Spleen (tissue), 11 donors: ENCODE measurements at regions not wholly inside any gene's neighbourhood (a gene's known extent, or its start where the extent isn't known, plus 50 kb on each side); places are given as distances from the start of the nearest gene placed in this dataset.
"Not testable (repeated sequence)": the region's sequence is repeated elsewhere in the genome, so short reads cannot be mapped to it uniquely, and the experiment has no call there.

Experiments used
- DNase-seq: peaks from one replicate; pipeline ENCODE4 v3.0.0-alpha.2; 2020
- H3K27ac ChIP-seq, 8 donors: fragments of 200-600 bp; sonication (generic) in 7 of 8; 1 replicate in 4 of 8; 2 replicates in 4 of 8; pipeline versions ENCODE4 v1.5.0 to v1.8.0; 2016 to 2021; ENCODE audit warnings: inconsistent platforms in 4 of 8, mild to moderate bottlenecking in 4 of 8, moderate library complexity in 1 of 8
- H3K27me3 ChIP-seq, 7 donors: fragments of 200-600 bp; sonication (generic) in 6 of 7; replicated peaks in 1 of 7; 1 replicate in 4 of 7; 2 replicates in 3 of 7; pipeline versions ENCODE4 v1.5.0 to v1.8.0; 2016 to 2021; ENCODE audit warnings: inconsistent platforms in 3 of 7, mild to moderate bottlenecking in 1 of 7
- H3K36me3 ChIP-seq, 6 donors: fragments of 200-600 bp; sonication (generic) in 5 of 6; 1 replicate in 4 of 6; 2 replicates in 2 of 6; pipeline versions ENCODE4 v1.5.0 to v1.8.0; 2016 to 2021; ENCODE audit warnings: inconsistent platforms in 2 of 6
- H3K4me1 ChIP-seq, 6 donors: fragments of 200-600 bp; sonication (generic) in 5 of 6; 1 replicate in 3 of 6; 2 replicates in 3 of 6; pipeline versions ENCODE4 v1.5.0 to v1.8.0; 2016 to 2021; ENCODE audit warnings: inconsistent platforms in 3 of 6
- H3K4me3 ChIP-seq, 8 donors: fragments of 200-600 bp; sonication (generic) in 7 of 8; 1 replicate in 4 of 8; 2 replicates in 4 of 8; pipeline versions ENCODE4 v1.5.0 to v1.8.0; 2016 to 2021; ENCODE audit warnings: inconsistent platforms in 4 of 8, mild to moderate bottlenecking in 4 of 8, moderate library complexity in 2 of 8
- H3K9me3 ChIP-seq, 8 donors: fragments of 200-600 bp; sonication (generic) in 7 of 8; 1 replicate in 4 of 8; 2 replicates in 4 of 8; pipeline versions ENCODE4 v1.5.0 to v1.8.0; 2016 to 2021; ENCODE audit warnings: inconsistent platforms in 4 of 8
- CTCF ChIP-seq, 11 experiments: fragments of 200-600 bp in 7 of 11; fragments of 450-650 bp in 4 of 11; sonication (generic) in 4 of 11; IDR thresholded peaks in 8 of 11; conservative IDR thresholded peaks in 3 of 11; 1 replicate in 7 of 11; 2 replicates in 4 of 11; pipeline versions ENCODE4 v1.4.0 to v1.8.0; 2016 to 2021; ENCODE audit warnings: antibody characterized with exemption in 11 of 11, inconsistent platforms in 4 of 11, mild to moderate bottlenecking in 1 of 11
- POLR2A ChIP-seq, 3 donors: fragments of 450-650 bp; IDR thresholded peaks; one replicate each; pipeline ENCODE4 v1.5.1; 2017; ENCODE audit warnings: antibody characterized with exemption in 3 of 3, mild to moderate bottlenecking in 1 of 3
- POLR2AphosphoS5 ChIP-seq, 3 donors: sonication (generic); formaldehyde crosslinking; IDR thresholded peaks; one replicate each; pipeline ENCODE4 v1.5.1; 2017; ENCODE audit warnings: antibody characterized with exemption in 3 of 3
- WGBS, 5 donors: extraction: QIAGEN DNeasy Blood & Tissue Kit in 3 of 5; methylation state at CpG; one replicate each; pipeline versions ENCODE4 v1.1.5 to v1.1.7; 2013 to 2018; 5-methylcytosine and 5-hydroxymethylcytosine counted together
- intact Hi-C: fragments of 100-400 bp; cut with DNase I; formaldehyde crosslinking; loops from one replicate; pipeline ENCODE4 v1.15.0; 2023; ENCODE audit warnings: low total_unique reads
- donor health status: healthy with polysubstance abuse.
- donor health status: DM: no; HTN: no; CAD: no; lungs with moderate emphysema.
- donor health status: DM: no; HTN: no; CAD: no.
- donor health status: Bipolar disorder and iron deficiency.
- donor health status: healthy.
- donor health status: DM: no; HTN: no; CAD: no.
- donor health status: DM: yes; HTN: yes; CAD: no.

- no peak for DNase-seq
- WGBS, 5 donors = 72 to 100% (median 85%) methylated on average over 1 of the region's 1 CpG
- Histone ChIP-seq H3K36me3 (no peaks in the 10 kb centered on the region), H3K4me1 (no peaks in the 10 kb centered on the region), H3K9me3 (peaks cover 0 to 3% (median 0%) of the 10 kb centered on the region in 8 donors), H3K27ac (no peak overlapping the region), H3K4me3 (no peak overlapping the region), H3K27me3 (no peaks in the 10 kb centered on the region)
- no peak for TF ChIP-seq CTCF (IDR thresholded peaks at IDR 0.05 in 8 of 11, conservative IDR thresholded peaks at IDR 0.05 in 3 of 11)
- no peak for TF ChIP-seq POLR2A (IDR thresholded peaks at IDR 0.05)
- no peak for TF ChIP-seq POLR2AphosphoS5 (IDR thresholded peaks at IDR 0.05)
- intact Hi-C loops = no loop called here
These were observed 333.0 kb downstream of the SUCLG1 start for GRCh38 chr2:84126084-84126483.

GRCh38 chr2:84116143-84116542 lies 342.9 kb downstream of the SUCLG1 start:
- Histone ChIP-seq H3K27me3 (no peaks in the 10 kb centered on the region), H3K36me3 (no peaks in the 10 kb centered on the region), H3K27ac (no peak overlapping the region), H3K9me3 (peaks cover 0 to 25% (median 15%) of the 10 kb centered on the region in 8 donors), H3K4me1 (no peaks in the 10 kb centered on the region), H3K4me3 (no peak overlapping the region)
- 61 to 71% (median 65%) methylated on average over 4 of the region's 4 CpGs for WGBS, 5 donors
- intact Hi-C loops = no loop called here
- no peak for DNase-seq
- no peak for TF ChIP-seq POLR2AphosphoS5 (IDR thresholded peaks at IDR 0.05)
- TF ChIP-seq POLR2A (IDR thresholded peaks at IDR 0.05) = no peak
- TF ChIP-seq CTCF (IDR thresholded peaks at IDR 0.05 in 8 of 11, conservative IDR thresholded peaks at IDR 0.05 in 3 of 11) = no peak

GRCh38 chr2:84115173-84115857 lies 343.8 kb downstream of the SUCLG1 start:
- H3K4me3 ChIP-seq = no peak overlapping the region
- no peaks in the 10 kb centered on the region for H3K36me3 ChIP-seq
- H3K9me3 ChIP-seq = peaks cover 0 to 25% (median 15%) of the 10 kb centered on the region in 8 donors
- intact Hi-C loops = no loop called here
- H3K27ac ChIP-seq = no peak overlapping the region
- H3K27me3 ChIP-seq = no peaks in the 10 kb centered on the region
- WGBS, 5 donors = 44 to 86% (median 49%) methylated on average over 2 of the region's 2 CpGs
- TF ChIP-seq POLR2AphosphoS5 (IDR thresholded peaks at IDR 0.05) (no peak), CTCF (IDR thresholded peaks at IDR 0.05 in 8 of 11, conservative IDR thresholded peaks at IDR 0.05 in 3 of 11) (no peak), POLR2A (IDR thresholded peaks at IDR 0.05) (no peak)
- no peak for DNase-seq
- H3K4me1 ChIP-seq = no peaks in the 10 kb centered on the region

GRCh38 chr2:84103816-84104527 lies 355.1 kb downstream of the SUCLG1 start:
- H3K27ac ChIP-seq, H3K27me3 ChIP-seq, H3K36me3 ChIP-seq, intact Hi-C loops, H3K4me3 ChIP-seq, H3K4me1 ChIP-seq, DNase-seq: not testable (repeated sequence)
- 92 to 95% (median 92%) methylated on average over 15 of the region's 15 CpGs for WGBS, 5 donors
- H3K9me3 ChIP-seq = peaks cover 0 to 19% (median 13%) of the 10 kb centered on the region in 8 donors
